Cardiac fibroblast (primary cell): ENCODE measurements at regions not wholly inside any gene's neighbourhood (a gene's known extent, or its start where the extent isn't known, plus 50 kb on each side); places are given as distances from the start of the nearest gene placed in this dataset.

Source experiments
- DNase-seq, 2 donors: peaks; one replicate each; pipeline versions ENCODE4 v3.0.0 to v3.0.0-alpha.2; 2010; ENCODE audit warnings: low read depth in 2 of 2
- H3K4me3 ChIP-seq, 2 donors: replicated peaks in 1 of 2; 1 replicate in 1 of 2; 2 replicates in 1 of 2; pipeline ENCODE4 v1.5.1; 2011; ENCODE audit warnings: low read depth in 2 of 2, low read length in 2 of 2, mild to moderate bottlenecking in 2 of 2, moderate library complexity in 1 of 2
- TF ChIP-seq, protein P1 (sequence below): IDR thresholded peaks from one replicate; pipeline ENCODE4 v1.5.1; 2011; ENCODE audit warnings: low read depth, mild to moderate bottlenecking, low read length, inconsistent platforms

GRCh38 chr17:69706127-69706526, 291.6 kb downstream of the MAP2K6 start:
- H3K4me3 ChIP-seq = no peak overlapping the region
- DNase-seq = no peak
- TF ChIP-seq, protein P1, sequence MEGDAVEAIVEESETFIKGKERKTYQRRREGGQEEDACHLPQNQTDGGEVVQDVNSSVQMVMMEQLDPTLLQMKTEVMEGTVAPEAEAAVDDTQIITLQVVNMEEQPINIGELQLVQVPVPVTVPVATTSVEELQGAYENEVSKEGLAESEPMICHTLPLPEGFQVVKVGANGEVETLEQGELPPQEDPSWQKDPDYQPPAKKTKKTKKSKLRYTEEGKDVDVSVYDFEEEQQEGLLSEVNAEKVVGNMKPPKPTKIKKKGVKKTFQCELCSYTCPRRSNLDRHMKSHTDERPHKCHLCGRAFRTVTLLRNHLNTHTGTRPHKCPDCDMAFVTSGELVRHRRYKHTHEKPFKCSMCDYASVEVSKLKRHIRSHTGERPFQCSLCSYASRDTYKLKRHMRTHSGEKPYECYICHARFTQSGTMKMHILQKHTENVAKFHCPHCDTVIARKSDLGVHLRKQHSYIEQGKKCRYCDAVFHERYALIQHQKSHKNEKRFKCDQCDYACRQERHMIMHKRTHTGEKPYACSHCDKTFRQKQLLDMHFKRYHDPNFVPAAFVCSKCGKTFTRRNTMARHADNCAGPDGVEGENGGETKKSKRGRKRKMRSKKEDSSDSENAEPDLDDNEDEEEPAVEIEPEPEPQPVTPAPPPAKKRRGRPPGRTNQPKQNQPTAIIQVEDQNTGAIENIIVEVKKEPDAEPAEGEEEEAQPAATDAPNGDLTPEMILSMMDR = no peak

GRCh38 chr17:69709441-69709840, 294.9 kb downstream of the MAP2K6 start:
- H3K4me3 ChIP-seq = no peak overlapping the region
- no peak for DNase-seq
- TF ChIP-seq, protein P1 = no peak

GRCh38 chr17:69710926-69711325, 296.4 kb downstream of the MAP2K6 start:
- peak in 1 of 2 donors; percentile 13 for DNase-seq
- H3K4me3 ChIP-seq = no peak overlapping the region
- TF ChIP-seq, protein P1 = no peak

DNA sequence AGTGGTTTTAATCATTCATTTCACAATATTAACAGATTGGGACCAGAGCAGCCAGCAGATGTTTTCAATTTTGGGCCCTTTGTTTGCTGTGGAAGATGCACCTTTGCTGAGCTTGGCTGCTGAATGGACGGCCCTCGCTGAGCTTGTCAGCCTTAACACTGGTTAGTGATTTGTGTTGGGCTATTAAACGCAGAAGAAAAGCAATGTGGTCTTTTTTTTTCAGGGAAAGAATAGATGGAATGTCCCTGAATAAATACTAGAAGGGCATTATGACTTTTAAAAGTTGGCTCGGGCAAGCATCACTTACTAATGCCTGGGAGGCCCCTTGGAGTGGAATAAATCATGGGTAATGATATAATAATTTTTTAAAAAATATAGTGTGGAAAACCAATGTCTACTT, 297.0 kb downstream of the MAP2K6 start:
- TF ChIP-seq, protein P1 = no peak
- DNase-seq = no peak
- H3K4me3 ChIP-seq = no peak overlapping the region

GRCh38 chr17:69712801-69713311, 298.4 kb downstream of the MAP2K6 start:
- TF ChIP-seq, protein P1 = no peak
- no peak overlapping the region for H3K4me3 ChIP-seq
- DNase-seq = no peak

DNA sequence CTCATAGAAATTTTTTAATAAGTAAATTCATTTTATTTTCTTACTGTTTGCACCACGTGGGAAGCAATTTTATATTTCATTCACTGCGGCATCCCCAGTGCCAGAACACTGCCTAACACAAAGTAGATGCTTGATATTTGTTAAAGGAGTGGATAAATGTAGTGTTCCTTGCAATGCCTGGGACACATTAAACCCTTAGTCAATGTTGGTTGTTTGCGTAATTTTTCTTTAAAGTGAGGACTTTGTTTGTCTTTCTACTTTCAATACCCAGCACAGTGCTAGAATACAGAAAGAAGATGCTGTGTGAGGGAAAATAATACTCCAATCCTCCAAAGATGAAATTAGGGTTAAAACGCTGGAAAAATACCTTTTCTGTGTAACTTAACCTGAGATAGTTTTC, 299.3 kb downstream of the MAP2K6 start:
- no peak overlapping the region for H3K4me3 ChIP-seq
- no peak for DNase-seq
- TF ChIP-seq, protein P1 = no peak

GRCh38 chr17:69714669-69715068, 300.2 kb downstream of the MAP2K6 start:
- H3K4me3 ChIP-seq = no peak overlapping the region
- DNase-seq = no peak
- TF ChIP-seq, protein P1 = no peak
